ENCODE measurements at regions not wholly inside any gene's neighbourhood (a gene's known extent, or its start where the extent isn't known, plus 50 kb on each side); places are given as distances from the start of the nearest gene placed in this dataset.

DNA sequence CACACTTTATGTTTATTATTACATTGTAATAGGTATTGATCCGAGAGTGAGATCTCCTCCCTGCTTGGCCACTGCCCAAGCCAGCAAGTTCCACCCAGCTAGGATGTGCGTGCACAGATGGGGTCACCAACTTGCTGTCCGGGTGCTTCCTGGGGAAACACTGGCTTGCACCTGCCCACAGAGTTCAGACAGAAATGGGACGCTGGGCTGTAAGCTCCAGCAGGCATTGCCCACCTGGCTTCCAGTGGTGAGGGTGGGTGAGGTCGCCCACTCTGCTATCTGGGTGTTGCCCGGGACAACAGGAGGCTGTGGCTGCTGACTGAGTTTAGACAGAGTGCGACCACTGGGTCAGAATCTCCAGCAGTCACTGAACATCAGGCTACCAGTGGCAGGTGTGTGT is 289.8 kb upstream of the ANO3 start:
- no peaks in the 10 kb centered on the region for H3K9me3 Mint-ChIP-seq
- no peak overlapping the region for H3K27ac Mint-ChIP-seq
- no peak overlapping the region for H3K4me3 Mint-ChIP-seq
- no peak for ATAC-seq
- no peaks in the 10 kb centered on the region for H3K27me3 Mint-ChIP-seq (ENCODE audit: low read depth)
- H3K36me3 Mint-ChIP-seq: no peaks in the 10 kb centered on the region
- no peaks in the 10 kb centered on the region for H3K4me1 Mint-ChIP-seq
- TF ChIP-seq TEAD1 (CRISPR knock-in tag; IDR thresholded peaks at IDR 0.05): no peak
- no peak for TF ChIP-seq PRRX2 (CRISPR knock-in tag; IDR thresholded peaks at IDR 0.05)
- TF ChIP-seq, protein P1, sequence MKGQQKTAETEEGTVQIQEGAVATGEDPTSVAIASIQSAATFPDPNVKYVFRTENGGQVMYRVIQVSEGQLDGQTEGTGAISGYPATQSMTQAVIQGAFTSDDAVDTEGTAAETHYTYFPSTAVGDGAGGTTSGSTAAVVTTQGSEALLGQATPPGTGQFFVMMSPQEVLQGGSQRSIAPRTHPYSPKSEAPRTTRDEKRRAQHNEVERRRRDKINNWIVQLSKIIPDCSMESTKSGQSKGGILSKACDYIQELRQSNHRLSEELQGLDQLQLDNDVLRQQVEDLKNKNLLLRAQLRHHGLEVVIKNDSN (CRISPR knock-in tag; IDR thresholded peaks at IDR 0.05): no peak
- TF ChIP-seq, protein P2, sequence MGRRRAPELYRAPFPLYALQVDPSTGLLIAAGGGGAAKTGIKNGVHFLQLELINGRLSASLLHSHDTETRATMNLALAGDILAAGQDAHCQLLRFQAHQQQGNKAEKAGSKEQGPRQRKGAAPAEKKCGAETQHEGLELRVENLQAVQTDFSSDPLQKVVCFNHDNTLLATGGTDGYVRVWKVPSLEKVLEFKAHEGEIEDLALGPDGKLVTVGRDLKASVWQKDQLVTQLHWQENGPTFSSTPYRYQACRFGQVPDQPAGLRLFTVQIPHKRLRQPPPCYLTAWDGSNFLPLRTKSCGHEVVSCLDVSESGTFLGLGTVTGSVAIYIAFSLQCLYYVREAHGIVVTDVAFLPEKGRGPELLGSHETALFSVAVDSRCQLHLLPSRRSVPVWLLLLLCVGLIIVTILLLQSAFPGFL (CRISPR knock-in tag; IDR thresholded peaks at IDR 0.05; ENCODE audit: borderline replicate concordance): no peak
- no peak for TF ChIP-seq HMGXB4 (CRISPR knock-in tag; IDR thresholded peaks at IDR 0.05)
- no peak for TF ChIP-seq HMGA2 (CRISPR knock-in tag; IDR thresholded peaks at IDR 0.05)
- no peak for TF ChIP-seq AR (CRISPR knock-in tag; IDR thresholded peaks at IDR 0.05)
- TF ChIP-seq E2F1 (CRISPR knock-in tag; IDR thresholded peaks at IDR 0.05): no peak
- TF ChIP-seq NFYB (CRISPR knock-in tag; conservative IDR thresholded peaks at IDR 0.05; ENCODE audit: low read depth): no peak
- TF ChIP-seq, protein P3, sequence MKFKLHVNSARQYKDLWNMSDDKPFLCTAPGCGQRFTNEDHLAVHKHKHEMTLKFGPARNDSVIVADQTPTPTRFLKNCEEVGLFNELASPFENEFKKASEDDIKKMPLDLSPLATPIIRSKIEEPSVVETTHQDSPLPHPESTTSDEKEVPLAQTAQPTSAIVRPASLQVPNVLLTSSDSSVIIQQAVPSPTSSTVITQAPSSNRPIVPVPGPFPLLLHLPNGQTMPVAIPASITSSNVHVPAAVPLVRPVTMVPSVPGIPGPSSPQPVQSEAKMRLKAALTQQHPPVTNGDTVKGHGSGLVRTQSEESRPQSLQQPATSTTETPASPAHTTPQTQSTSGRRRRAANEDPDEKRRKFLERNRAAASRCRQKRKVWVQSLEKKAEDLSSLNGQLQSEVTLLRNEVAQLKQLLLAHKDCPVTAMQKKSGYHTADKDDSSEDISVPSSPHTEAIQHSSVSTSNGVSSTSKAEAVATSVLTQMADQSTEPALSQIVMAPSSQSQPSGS (CRISPR knock-in tag; IDR thresholded peaks at IDR 0.05; ENCODE audit: borderline replicate concordance, low read depth): no peak
- no peak for TF ChIP-seq ZNF396 (CRISPR knock-in tag; IDR thresholded peaks at IDR 0.05; ENCODE audit: borderline replicate concordance)
- TF ChIP-seq, protein P4, sequence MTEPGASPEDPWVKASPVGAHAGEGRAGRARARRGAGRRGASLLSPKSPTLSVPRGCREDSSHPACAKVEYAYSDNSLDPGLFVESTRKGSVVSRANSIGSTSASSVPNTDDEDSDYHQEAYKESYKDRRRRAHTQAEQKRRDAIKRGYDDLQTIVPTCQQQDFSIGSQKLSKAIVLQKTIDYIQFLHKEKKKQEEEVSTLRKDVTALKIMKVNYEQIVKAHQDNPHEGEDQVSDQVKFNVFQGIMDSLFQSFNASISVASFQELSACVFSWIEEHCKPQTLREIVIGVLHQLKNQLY (CRISPR knock-in tag; IDR thresholded peaks at IDR 0.05): no peak
- TF ChIP-seq ZSCAN18 (CRISPR knock-in tag; IDR thresholded peaks at IDR 0.05): no peak
- no peak for TF ChIP-seq MAX (CRISPR knock-in tag; IDR thresholded peaks at IDR 0.05)
- no peak for TF ChIP-seq FOXP4 (CRISPR knock-in tag; IDR thresholded peaks at IDR 0.05)
- no peak for TF ChIP-seq ZNF121 (CRISPR knock-in tag; IDR thresholded peaks at IDR 0.05)
- TF ChIP-seq, protein P5, sequence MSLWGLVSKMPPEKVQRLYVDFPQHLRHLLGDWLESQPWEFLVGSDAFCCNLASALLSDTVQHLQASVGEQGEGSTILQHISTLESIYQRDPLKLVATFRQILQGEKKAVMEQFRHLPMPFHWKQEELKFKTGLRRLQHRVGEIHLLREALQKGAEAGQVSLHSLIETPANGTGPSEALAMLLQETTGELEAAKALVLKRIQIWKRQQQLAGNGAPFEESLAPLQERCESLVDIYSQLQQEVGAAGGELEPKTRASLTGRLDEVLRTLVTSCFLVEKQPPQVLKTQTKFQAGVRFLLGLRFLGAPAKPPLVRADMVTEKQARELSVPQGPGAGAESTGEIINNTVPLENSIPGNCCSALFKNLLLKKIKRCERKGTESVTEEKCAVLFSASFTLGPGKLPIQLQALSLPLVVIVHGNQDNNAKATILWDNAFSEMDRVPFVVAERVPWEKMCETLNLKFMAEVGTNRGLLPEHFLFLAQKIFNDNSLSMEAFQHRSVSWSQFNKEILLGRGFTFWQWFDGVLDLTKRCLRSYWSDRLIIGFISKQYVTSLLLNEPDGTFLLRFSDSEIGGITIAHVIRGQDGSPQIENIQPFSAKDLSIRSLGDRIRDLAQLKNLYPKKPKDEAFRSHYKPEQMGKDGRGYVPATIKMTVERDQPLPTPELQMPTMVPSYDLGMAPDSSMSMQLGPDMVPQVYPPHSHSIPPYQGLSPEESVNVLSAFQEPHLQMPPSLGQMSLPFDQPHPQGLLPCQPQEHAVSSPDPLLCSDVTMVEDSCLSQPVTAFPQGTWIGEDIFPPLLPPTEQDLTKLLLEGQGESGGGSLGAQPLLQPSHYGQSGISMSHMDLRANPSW (CRISPR knock-in tag; conservative IDR thresholded peaks at IDR 0.05; ENCODE audit: low read depth): no peak
- TF ChIP-seq ZNF263 (CRISPR knock-in tag; IDR thresholded peaks at IDR 0.05; ENCODE audit: low read depth): no peak
- no peak for TF ChIP-seq GRHL2 (CRISPR knock-in tag; IDR thresholded peaks at IDR 0.05; ENCODE audit: insufficient replicate concordance, severe bottlenecking)
- no peak for DNase-seq (ENCODE audit: low spot score)
- ChIA-PET CTCF (no interaction called here), POLR2A (no interaction called here)
